Upper lobe of right lung (tissue), 1 donor: ENCODE measurements at regions not wholly inside any gene's neighbourhood (a gene's known extent, or its start where the extent isn't known, plus 50 kb on each side); places are given as distances from the start of the nearest gene placed in this dataset.

Experiments
- ATAC-seq: fragments of 200-7000 bp; cut with Tn5 transposase; one replicate; pipeline ENCODE4 v1.9.1; 2020; ENCODE audit warnings: mild to moderate bottlenecking, moderate library complexity
- DNase-seq: peaks from one replicate; pipeline ENCODE4 v3.0.0-alpha.2; 2020
- H3K27ac ChIP-seq: fragments of 200-600 bp; one replicate; pipeline ENCODE4 v1.8.0; 2022
- H3K27me3 ChIP-seq: fragments of 200-600 bp; one replicate; pipeline ENCODE4 v1.8.0; 2022; ENCODE audit warnings: mild to moderate bottlenecking
- H3K36me3 ChIP-seq: fragments of 200-600 bp; one replicate; pipeline ENCODE4 v1.8.0; 2022
- H3K4me1 ChIP-seq: fragments of 200-600 bp; one replicate; pipeline ENCODE4 v1.8.0; 2022
- H3K4me3 ChIP-seq: fragments of 200-600 bp; one replicate; pipeline ENCODE4 v1.8.0; 2022; ENCODE audit warnings: mild to moderate bottlenecking
- H3K9me3 ChIP-seq: fragments of 200-600 bp; one replicate; pipeline ENCODE4 v1.8.0; 2022
- CTCF ChIP-seq: fragments of 200-600 bp; IDR thresholded peaks from one replicate; pipeline ENCODE4 v1.8.0; 2022; ENCODE audit warnings: antibody characterized with exemption
- intact Hi-C: fragments of 100-400 bp; cut with DNase I; formaldehyde crosslinking; loops from one replicate; pipeline ENCODE4 v1.11.0; 2022
- donor health status: DM: no; HTN: yes; CAD: no; lungs with severe emphysema.

DNA sequence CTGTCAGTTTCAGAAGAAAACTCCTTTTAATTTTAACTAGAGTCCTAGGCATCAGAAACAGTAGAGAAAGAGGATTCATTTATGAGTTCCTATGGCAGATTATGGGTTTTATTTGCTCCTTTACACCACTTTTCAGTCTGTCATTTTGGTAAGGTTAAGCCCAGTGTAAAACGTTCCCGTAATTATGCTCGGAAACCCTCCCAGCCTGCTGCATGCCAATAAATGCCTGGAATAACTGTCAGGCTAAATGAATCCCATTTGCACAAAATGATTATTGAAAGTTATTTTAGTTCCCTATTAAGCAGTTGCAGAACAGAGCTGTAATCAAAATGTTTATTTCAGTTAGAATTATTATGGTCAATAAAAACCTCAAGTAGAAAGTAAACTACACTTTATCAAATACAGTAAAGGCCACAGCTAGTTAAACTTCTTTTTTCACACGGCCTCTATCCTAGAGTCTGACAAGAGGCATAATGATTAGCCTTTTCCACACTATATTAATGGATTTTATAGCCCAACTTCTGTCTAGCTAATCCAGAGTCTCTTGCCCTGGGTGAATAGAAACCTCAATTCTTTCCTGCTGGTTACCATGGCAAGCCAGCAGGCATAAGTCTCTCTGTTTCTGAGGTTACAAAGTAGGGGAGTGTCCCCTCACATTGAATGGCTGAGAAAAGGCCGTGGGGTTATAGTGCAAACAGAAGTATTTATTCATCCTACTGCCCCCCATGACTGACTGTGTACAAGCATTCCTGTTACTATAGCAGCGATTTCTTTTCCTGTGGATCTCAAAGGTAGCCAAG is 80.8 kb upstream of the NPVF start:
- H3K27me3 ChIP-seq, result no peaks in the 10 kb centered on the region
- no peaks in the 10 kb centered on the region for H3K36me3 ChIP-seq
- DNase-seq (no peak), ATAC-seq (no peak)
- no peak overlapping the region for H3K4me3 ChIP-seq
- H3K9me3 ChIP-seq, result no peaks in the 10 kb centered on the region
- H3K4me1 ChIP-seq, result no peaks in the 10 kb centered on the region
- intact Hi-C loops, result no loop called here
- TF ChIP-seq CTCF, result no peak
- H3K27ac ChIP-seq, result peak overlapping the region; percentile 27

- no peaks in the 10 kb centered on the region for H3K27me3 ChIP-seq
- H3K4me3 ChIP-seq, result no peak overlapping the region
- H3K4me1 ChIP-seq, result no peaks in the 10 kb centered on the region
- intact Hi-C loops, result no loop called here
- DNase-seq (no peak), ATAC-seq (no peak)
- H3K36me3 ChIP-seq, result no peaks in the 10 kb centered on the region
- no peak for TF ChIP-seq CTCF
- no peaks in the 10 kb centered on the region for H3K9me3 ChIP-seq
- no peak overlapping the region for H3K27ac ChIP-seq
Observed at GRCh38 chr7:25310896-25311295, 82.6 kb upstream of the NPVF start.

DNA sequence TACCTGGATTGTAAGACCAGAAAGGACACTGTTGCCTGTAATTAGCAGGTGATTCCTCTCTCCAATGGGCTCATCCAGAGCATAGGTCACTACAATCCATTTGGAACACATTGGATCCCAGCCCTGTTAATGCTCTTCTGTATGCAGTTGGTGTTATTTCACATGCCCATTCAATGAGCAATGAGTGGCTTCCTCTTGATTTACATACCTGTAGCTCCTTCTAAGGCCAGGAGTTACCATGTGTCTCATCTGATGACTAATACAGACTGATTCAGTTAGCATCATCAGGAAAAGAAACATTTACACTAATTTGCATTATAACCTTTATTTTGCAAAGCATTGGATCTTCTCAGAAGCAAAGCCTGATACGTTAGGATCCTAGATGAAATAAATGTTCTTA is 83.1 kb upstream of the NPVF start:
- TF ChIP-seq CTCF, result no peak

GRCh38 chr7:25312968-25313367 is 84.7 kb upstream of the NPVF start:
- Histone ChIP-seq H3K27me3 (no peaks in the 10 kb centered on the region), H3K4me3 (no peak overlapping the region), H3K27ac (no peak overlapping the region), H3K4me1 (no peaks in the 10 kb centered on the region), H3K9me3 (no peaks in the 10 kb centered on the region), H3K36me3 (no peaks in the 10 kb centered on the region)
- ATAC-seq, result no peak
- no peak for DNase-seq
- intact Hi-C loops, result no loop called here
- TF ChIP-seq CTCF, result no peak

More for the DNA sequence above, 83.1 kb upstream of the NPVF start:
- Histone ChIP-seq H3K27ac (no peak overlapping the region), H3K36me3 (no peaks in the 10 kb centered on the region), H3K27me3 (no peaks in the 10 kb centered on the region), H3K4me3 (no peak overlapping the region), H3K9me3 (no peaks in the 10 kb centered on the region), H3K4me1 (no peaks in the 10 kb centered on the region)
- DNase-seq, result no peak
- ATAC-seq, result no peak
- intact Hi-C loops, result no loop called here

- no peak overlapping the region for H3K27ac ChIP-seq
- H3K4me1 ChIP-seq, result no peaks in the 10 kb centered on the region
- intact Hi-C loops, result no loop called here
- H3K27me3 ChIP-seq, result no peaks in the 10 kb centered on the region
- H3K9me3 ChIP-seq, result no peaks in the 10 kb centered on the region
- ATAC-seq, result no peak
- no peak overlapping the region for H3K4me3 ChIP-seq
- H3K36me3 ChIP-seq, result no peaks in the 10 kb centered on the region
- no peak for DNase-seq
- no peak for TF ChIP-seq CTCF
Observed at GRCh38 chr7:25313526-25313925, 85.2 kb upstream of the NPVF start.
